ENCODE measurements at regions not wholly inside any gene's neighbourhood (a gene's known extent, or its start where the extent isn't known, plus 50 kb on each side); places are given as distances from the start of the nearest gene placed in this dataset.

DNA sequence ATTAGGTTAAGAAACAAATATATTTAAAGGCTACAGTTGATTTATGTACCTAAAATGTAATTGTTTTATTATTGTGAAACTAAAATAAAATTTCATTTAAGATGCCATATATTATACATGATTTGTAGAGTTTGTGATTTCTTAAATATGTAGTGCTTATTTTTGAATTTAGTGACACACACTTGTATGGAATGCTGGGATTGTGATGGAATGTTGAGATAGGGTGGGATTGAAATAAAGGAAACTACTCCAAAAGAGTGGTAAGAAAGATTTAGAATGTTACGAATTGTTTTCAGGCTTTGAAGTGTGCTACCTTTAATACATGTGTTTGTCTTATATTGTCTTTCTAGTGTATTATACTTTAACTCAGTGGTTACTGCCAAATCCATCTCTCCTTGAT, 330.3 kb upstream of the PITX2 start:
- TF ChIP-seq, protein P1, sequence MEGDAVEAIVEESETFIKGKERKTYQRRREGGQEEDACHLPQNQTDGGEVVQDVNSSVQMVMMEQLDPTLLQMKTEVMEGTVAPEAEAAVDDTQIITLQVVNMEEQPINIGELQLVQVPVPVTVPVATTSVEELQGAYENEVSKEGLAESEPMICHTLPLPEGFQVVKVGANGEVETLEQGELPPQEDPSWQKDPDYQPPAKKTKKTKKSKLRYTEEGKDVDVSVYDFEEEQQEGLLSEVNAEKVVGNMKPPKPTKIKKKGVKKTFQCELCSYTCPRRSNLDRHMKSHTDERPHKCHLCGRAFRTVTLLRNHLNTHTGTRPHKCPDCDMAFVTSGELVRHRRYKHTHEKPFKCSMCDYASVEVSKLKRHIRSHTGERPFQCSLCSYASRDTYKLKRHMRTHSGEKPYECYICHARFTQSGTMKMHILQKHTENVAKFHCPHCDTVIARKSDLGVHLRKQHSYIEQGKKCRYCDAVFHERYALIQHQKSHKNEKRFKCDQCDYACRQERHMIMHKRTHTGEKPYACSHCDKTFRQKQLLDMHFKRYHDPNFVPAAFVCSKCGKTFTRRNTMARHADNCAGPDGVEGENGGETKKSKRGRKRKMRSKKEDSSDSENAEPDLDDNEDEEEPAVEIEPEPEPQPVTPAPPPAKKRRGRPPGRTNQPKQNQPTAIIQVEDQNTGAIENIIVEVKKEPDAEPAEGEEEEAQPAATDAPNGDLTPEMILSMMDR (conservative IDR thresholded peaks at IDR 0.05; ENCODE audit: low read depth, low read length) = no peak
- no peak overlapping the region for H3K4me3 ChIP-seq (ENCODE audit: low read depth, low read length)
- no peak for DNase-seq (ENCODE audit: low read depth)

DNA sequence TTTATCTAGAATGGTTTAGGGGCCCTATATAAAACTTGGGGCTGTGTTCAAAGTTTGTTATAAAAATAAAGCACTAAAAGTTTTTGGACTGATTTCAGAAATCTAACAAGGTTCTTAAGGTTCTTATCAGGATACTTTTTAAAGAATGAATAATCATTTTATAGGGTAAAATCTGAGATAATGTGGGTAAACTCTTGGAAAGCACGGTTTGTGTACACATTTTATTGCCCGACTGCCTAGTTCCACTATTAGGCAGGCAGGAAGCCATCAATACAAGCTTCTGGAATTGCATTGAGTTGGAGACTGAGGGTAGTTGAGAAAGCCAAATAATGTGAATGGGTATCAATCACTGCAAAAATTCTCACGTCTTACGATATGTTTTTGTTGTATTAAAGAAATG, 331.0 kb upstream of the PITX2 start:
- TF ChIP-seq, protein P1 (conservative IDR thresholded peaks at IDR 0.05; ENCODE audit: low read depth, low read length) = no peak
- no peak overlapping the region for H3K4me3 ChIP-seq (ENCODE audit: low read depth, low read length)
- DNase-seq (ENCODE audit: low read depth) = no peak

DNA sequence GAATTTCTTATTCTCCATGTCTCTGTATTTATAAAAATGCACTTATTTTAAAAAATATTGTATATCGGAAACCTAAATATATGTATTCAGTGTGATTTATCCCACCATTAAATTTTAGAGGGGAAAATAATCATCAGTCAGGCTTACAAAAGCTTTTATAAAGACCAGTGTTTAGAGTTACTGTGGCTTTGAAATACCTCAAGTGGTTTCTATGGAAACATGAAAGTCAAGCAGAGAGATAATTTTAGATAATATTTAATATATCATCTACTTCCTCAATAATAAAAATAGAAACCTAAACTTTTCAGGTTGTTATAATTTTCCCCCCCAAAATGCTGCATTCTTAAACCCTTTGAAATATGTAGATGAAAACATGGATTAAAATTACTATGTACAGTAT, 332.9 kb upstream of the PITX2 start:
- no peak overlapping the region for H3K4me3 ChIP-seq (ENCODE audit: low read depth, low read length)
- TF ChIP-seq, protein P1 (conservative IDR thresholded peaks at IDR 0.05; ENCODE audit: low read depth, low read length) = no peak
- no peak for DNase-seq (ENCODE audit: low read depth)

DNA sequence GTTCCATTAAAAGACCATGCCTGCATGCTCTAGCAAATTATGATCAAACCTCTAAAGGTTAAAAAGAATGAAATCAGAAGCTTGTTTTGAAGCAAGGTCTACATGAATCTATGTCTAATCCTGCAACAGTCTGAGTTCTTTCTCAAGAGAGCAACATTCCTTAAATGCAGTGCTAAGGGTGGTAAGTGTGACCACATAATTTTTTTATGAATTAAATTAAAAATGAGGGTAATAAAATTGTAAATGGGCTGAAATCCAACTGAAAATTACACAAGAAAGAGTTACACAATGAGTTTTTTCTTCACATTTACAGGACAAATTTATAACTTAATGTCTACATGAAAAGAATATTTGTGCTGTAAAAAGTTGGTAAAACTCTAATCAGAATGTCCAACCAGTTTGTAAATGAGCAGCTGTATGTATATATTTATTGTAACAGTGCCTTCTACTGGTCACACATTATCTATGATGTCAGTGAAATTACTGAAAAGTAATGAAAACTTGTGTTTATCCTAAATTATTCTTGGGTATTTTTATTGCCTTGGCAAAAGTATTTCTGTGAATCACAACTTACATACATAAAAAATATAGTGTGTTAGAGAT, 336.3 kb upstream of the PITX2 start:
- DNase-seq (ENCODE audit: low read depth) = no peak
- TF ChIP-seq, protein P1 (conservative IDR thresholded peaks at IDR 0.05; ENCODE audit: low read depth, low read length) = peak; percentile 47
- no peak overlapping the region for H3K4me3 ChIP-seq (ENCODE audit: low read depth, low read length)

DNA sequence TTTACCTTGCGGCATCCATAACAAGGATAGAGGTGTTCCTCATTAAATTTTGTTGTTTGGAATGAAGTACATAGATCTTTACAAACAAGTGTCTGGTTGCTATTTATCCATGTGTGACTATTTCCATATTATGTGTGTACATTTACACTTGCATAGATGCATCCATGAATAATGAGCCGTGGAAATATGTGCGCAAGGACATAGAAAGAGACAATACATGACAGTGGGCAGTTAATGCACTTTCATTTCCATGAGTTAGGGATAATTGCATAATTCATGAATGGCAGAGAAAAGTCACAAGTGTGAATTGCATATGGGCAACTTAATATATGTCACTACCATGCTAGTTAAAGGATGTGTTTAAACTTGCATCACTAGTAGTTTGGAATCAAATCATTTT, 338.2 kb upstream of the PITX2 start:
- H3K4me3 ChIP-seq (ENCODE audit: low read depth, low read length) = no peak overlapping the region
- TF ChIP-seq, protein P1 (conservative IDR thresholded peaks at IDR 0.05; ENCODE audit: low read depth, low read length) = no peak
- no peak for DNase-seq (ENCODE audit: low read depth)

DNA sequence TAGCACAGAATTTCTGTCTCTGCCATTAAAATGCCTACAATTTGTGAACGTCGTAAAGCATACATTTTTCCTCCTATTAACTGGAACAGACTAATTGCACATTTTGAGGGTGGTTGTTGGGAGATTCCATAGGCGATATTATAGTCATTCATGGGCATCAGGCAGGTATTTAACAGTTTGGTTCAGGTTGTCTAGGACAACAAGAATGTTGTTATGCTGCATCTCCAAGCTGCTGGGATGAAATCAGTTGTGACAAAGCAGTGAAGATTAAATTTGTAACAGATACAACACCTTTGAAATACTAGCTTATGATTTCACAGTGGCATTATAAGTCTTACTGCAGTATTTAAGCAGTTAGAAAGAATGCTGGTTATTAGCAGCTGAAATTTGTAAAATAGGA, 339.7 kb upstream of the PITX2 start:
- no peak overlapping the region for H3K4me3 ChIP-seq (ENCODE audit: low read depth, low read length)
- no peak for DNase-seq (ENCODE audit: low read depth)
- TF ChIP-seq, protein P1 (conservative IDR thresholded peaks at IDR 0.05; ENCODE audit: low read depth, low read length) = no peak

DNA sequence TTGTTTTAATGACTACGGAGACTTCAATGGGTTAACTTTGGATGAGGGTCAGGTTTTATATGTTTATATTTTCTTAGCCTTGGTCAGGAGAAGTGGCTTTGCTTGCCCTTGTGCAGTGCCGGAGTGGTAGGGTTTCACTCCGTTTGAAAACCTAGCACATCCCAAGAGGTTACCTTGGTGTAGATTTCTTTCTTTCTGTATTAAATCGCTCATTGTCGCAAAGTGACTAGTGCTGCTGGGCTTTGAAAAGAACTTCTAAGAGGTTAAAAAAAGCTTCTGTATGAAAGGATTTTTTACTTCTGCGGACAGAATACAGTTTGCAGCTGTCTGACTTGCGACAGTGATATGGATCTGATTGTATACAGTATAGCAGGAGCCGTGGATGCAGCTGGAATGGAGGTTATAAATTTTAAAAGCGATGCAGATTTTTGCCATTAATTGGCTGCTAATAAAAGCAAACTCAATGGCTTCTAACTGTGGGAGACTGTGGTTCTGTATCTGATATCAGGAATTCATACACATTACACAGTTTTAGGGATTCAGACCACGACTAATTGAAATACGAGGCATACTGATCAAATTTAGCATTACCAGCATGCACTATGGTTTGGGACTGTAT, 340.9 kb upstream of the PITX2 start:
- no peak overlapping the region for H3K4me3 ChIP-seq (ENCODE audit: low read depth, low read length)
- DNase-seq (ENCODE audit: low read depth) = no peak
- TF ChIP-seq, protein P1 (conservative IDR thresholded peaks at IDR 0.05; ENCODE audit: low read depth, low read length) = no peak
